ENCODE measurements at regions not wholly inside any gene's neighbourhood (a gene's known extent, or its start where the extent isn't known, plus 50 kb on each side); places are given as distances from the start of the nearest gene placed in this dataset.
A peak's percentile ranks its signal among the peaks of the same experiment; 100 is the strongest.

GRCh38 chr14:101225157-101226152 is 321.9 kb upstream of the RTL1 start:
- DNase-seq (ENCODE audit: low spot score in 2 of 2): peak in 1 of 2 donors; percentile 74
- WGBS, 2 donors: 66 to 68% methylated on average over 23 to 27 of the region's 28 CpGs
- intact Hi-C loops (cut with DNase I; ENCODE audit: low total_unique reads): no loop called here
- no peak overlapping the region for H3K4me3 ChIP-seq (ENCODE audit: low read depth, poor library complexity, severe bottlenecking)
- TF ChIP-seq, protein P1, sequence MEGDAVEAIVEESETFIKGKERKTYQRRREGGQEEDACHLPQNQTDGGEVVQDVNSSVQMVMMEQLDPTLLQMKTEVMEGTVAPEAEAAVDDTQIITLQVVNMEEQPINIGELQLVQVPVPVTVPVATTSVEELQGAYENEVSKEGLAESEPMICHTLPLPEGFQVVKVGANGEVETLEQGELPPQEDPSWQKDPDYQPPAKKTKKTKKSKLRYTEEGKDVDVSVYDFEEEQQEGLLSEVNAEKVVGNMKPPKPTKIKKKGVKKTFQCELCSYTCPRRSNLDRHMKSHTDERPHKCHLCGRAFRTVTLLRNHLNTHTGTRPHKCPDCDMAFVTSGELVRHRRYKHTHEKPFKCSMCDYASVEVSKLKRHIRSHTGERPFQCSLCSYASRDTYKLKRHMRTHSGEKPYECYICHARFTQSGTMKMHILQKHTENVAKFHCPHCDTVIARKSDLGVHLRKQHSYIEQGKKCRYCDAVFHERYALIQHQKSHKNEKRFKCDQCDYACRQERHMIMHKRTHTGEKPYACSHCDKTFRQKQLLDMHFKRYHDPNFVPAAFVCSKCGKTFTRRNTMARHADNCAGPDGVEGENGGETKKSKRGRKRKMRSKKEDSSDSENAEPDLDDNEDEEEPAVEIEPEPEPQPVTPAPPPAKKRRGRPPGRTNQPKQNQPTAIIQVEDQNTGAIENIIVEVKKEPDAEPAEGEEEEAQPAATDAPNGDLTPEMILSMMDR (IDR thresholded peaks at IDR 0.05): no peak
- no peak for TF ChIP-seq POLR2A (IDR thresholded peaks at IDR 0.05)

DNA sequence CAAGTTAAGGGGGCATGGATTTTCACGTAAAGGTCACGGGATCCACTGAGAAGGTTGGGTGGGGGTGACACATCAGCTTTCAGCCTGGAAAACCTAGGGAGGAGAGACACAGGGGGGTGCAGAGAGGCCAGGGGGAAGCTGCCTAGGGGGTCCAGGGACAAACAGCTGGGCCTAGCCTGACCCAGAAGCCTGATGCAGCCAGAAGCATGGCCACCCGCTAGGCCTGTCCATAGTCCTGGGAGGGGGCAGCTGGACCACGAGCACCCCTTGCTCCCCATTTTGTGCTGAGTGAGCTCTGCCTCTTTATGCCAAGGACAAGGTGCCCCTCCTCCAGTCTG is 322.7 kb upstream of the RTL1 start:
- intact Hi-C loops (cut with DNase I; ENCODE audit: low total_unique reads): no loop called here
- WGBS, 2 donors: 80 to 86% methylated on average over 4 of the region's 4 CpGs
- no peak overlapping the region for H3K4me3 ChIP-seq (ENCODE audit: low read depth, poor library complexity, severe bottlenecking)
- peak in 1 of 2 donors; percentile 50 for DNase-seq (ENCODE audit: low spot score in 2 of 2)
- no peak for TF ChIP-seq POLR2A (IDR thresholded peaks at IDR 0.05)
- TF ChIP-seq, protein P1 (IDR thresholded peaks at IDR 0.05): no peak

- no peak overlapping the region for H3K4me3 ChIP-seq (ENCODE audit: low read depth, poor library complexity, severe bottlenecking)
- intact Hi-C loops (cut with DNase I; ENCODE audit: low total_unique reads): no loop called here
- 74 to 86% methylated on average over 20 to 27 of the region's 27 CpGs for WGBS, 2 donors
- DNase-seq (ENCODE audit: low spot score in 2 of 2): peak in 1 of 2 donors; percentile 83
- TF ChIP-seq, protein P1 (IDR thresholded peaks at IDR 0.05): no peak
- no peak for TF ChIP-seq POLR2A (IDR thresholded peaks at IDR 0.05)
These were observed 323.3 kb upstream of the RTL1 start for GRCh38 chr14:101226603-101227425.

- no peak overlapping the region for H3K4me3 ChIP-seq (ENCODE audit: low read depth, poor library complexity, severe bottlenecking)
- peak in 1 of 2 donors; percentile 74 for DNase-seq (ENCODE audit: low spot score in 2 of 2)
- TF ChIP-seq POLR2A (IDR thresholded peaks at IDR 0.05): no peak
- TF ChIP-seq, protein P1 (IDR thresholded peaks at IDR 0.05): no peak
- intact Hi-C loops (cut with DNase I; ENCODE audit: low total_unique reads): no loop called here
- WGBS, 2 donors: 80 to 84% methylated on average over 37 to 41 of the region's 41 CpGs
These were observed 324.4 kb upstream of the RTL1 start for GRCh38 chr14:101227611-101228594.

GRCh38 chr14:101228949-101229541 is 325.5 kb upstream of the RTL1 start:
- peak in 1 of 2 donors; percentile 70 for DNase-seq (ENCODE audit: low spot score in 2 of 2)
- intact Hi-C loops (cut with DNase I; ENCODE audit: low total_unique reads): no loop called here

More at GRCh38 chr14:101228949-101229541, 325.5 kb upstream of the RTL1 start:
- 69 to 75% methylated on average over 17 of the region's 17 CpGs for WGBS, 2 donors
- TF ChIP-seq, protein P1 (IDR thresholded peaks at IDR 0.05): no peak
- no peak for TF ChIP-seq POLR2A (IDR thresholded peaks at IDR 0.05)
- H3K4me3 ChIP-seq (ENCODE audit: low read depth, poor library complexity, severe bottlenecking): no peak overlapping the region
